H1 (cell line): ENCODE measurements at regions not wholly inside any gene's neighbourhood (a gene's known extent, or its start where the extent isn't known, plus 50 kb on each side); places are given as distances from the start of the nearest gene placed in this dataset.

ENCODE experiments used
- CTCF ChIA-PET: fragments of 300-600 bp; sonication (Branson Sonifier 250); formaldehyde crosslinking; loops from one replicate; lab custom pipeline; 2021; ENCODE audit not compliant: partially characterized antibody; lab: Charles Lee
- POLR2A ChIA-PET: fragments of 300-600 bp; sonication (Branson Sonifier 250); formaldehyde crosslinking; loops from one replicate; lab custom pipeline; 2021; ENCODE audit warnings: inconsistent platforms; ENCODE audit not compliant: partially characterized antibody; lab: Charles Lee
- DNase-seq, 2 experiments: peaks; one replicate each; pipeline versions ENCODE4 v3.0.0 to v3.0.0-alpha.2; 2010 to 2022; ENCODE audit warnings: low spot score in 2 of 2, low read depth in 1 of 2, mixed read lengths in 1 of 2
- FAIRE-seq: peaks from 2 replicates; lab custom pipeline; 2011; peaks lifted over from hg19 to GRCh38; lab: Jason Lieb, UNC
- H2AFZ ChIP-seq: 2 replicates; pipeline ENCODE4 v1.8.1; 2012; ENCODE audit warnings: low read length, inconsistent platforms
- H2AK5ac ChIP-seq: 2 replicates; pipeline ENCODE4 v1.6.1; 2013; ENCODE audit warnings: low read depth, low read length
- H2BK120ac ChIP-seq: replicated peaks from 2 replicates; pipeline ENCODE3; 2013; ENCODE audit warnings: low read depth, low read length, inconsistent platforms
- H2BK12ac ChIP-seq: 2 replicates; pipeline ENCODE4 v1.6.1; 2013; ENCODE audit warnings: low read depth, low read length
- H2BK15ac ChIP-seq: 2 replicates; pipeline ENCODE4 v1.6.1; 2013; ENCODE audit warnings: low read length
- H2BK20ac ChIP-seq: 2 replicates; pipeline ENCODE4 v1.6.1; 2013; ENCODE audit warnings: low read length
- H2BK5ac ChIP-seq: 2 replicates; pipeline ENCODE4 v1.6.1; 2013; ENCODE audit warnings: low read depth, low read length
- H3K14ac ChIP-seq: 2 replicates; pipeline ENCODE4 v1.6.1; 2013; ENCODE audit warnings: inconsistent platforms; ENCODE audit not compliant: insufficient read length
- H3K18ac ChIP-seq: 2 replicates; pipeline ENCODE4 v1.6.1; 2013; ENCODE audit warnings: low read length; ENCODE audit errors: extremely low read depth
- H3K23ac ChIP-seq: 2 replicates; pipeline ENCODE4 v1.6.1; 2013; ENCODE audit warnings: inconsistent platforms; ENCODE audit not compliant: insufficient read length
- H3K23me2 ChIP-seq: 2 replicates; pipeline ENCODE4 v1.6.1; 2013; ENCODE audit warnings: low read depth, low read length
- H3K27ac ChIP-seq: 2 replicates; pipeline ENCODE4 v1.6.1; 2011; ENCODE audit warnings: low read depth, low read length, inconsistent platforms
- H3K27me3 ChIP-seq, 4 experiments: replicated peaks in 1 of 4; 1 replicate in 1 of 4; 2 replicates in 3 of 4; pipeline versions ENCODE4 v1.6.1 to v1.8.1; 2011 to 2013; ENCODE audit warnings: low read length in 3 of 4, mild to moderate bottlenecking in 3 of 4, inconsistent platforms in 2 of 4, mixed read lengths in 2 of 4, moderate library complexity in 1 of 4; ENCODE audit not compliant: control insufficient read depth in 3 of 4, insufficient read depth in 3 of 4; ENCODE audit errors: extremely low read depth in 1 of 4
- H3K36me3 ChIP-seq, 4 experiments: 2 replicates each; pipeline versions ENCODE4 v1.6.1 to v1.8.1; 2011 to 2013; ENCODE audit warnings: mild to moderate bottlenecking in 4 of 4, low read length in 3 of 4, moderate library complexity in 2 of 4, control low read depth in 1 of 4, inconsistent platforms in 1 of 4; ENCODE audit not compliant: insufficient read depth in 4 of 4, control insufficient read depth in 2 of 4
- H3K4ac ChIP-seq: replicated peaks from 2 replicates; pipeline ENCODE3; 2013; ENCODE audit warnings: low read length, low read depth, mixed read lengths, inconsistent platforms; ENCODE audit not compliant: insufficient read length
- H3K4me1 ChIP-seq, 4 experiments: replicated peaks in 1 of 4; 1 replicate in 1 of 4; 2 replicates in 3 of 4; pipeline versions ENCODE4 v1.6.1 to v1.8.1; 2011 to 2013; ENCODE audit warnings: low read length in 3 of 4, inconsistent platforms in 2 of 4, mixed read lengths in 1 of 4; ENCODE audit not compliant: insufficient read depth in 4 of 4, control insufficient read depth in 3 of 4
- H3K4me2 ChIP-seq, 2 experiments: 2 replicates each; pipeline versions ENCODE4 v1.6.1 to v1.8.1; 2011 to 2013; ENCODE audit warnings: low read depth in 2 of 2, low read length in 2 of 2, control low read depth in 1 of 2, inconsistent platforms in 1 of 2, mild to moderate bottlenecking in 1 of 2; ENCODE audit not compliant: insufficient read depth in 1 of 2
- H3K4me3 ChIP-seq, 4 experiments: fragments of 200-600, 300-600 bp in 1 of 4; sonication (generic), shearing (Covaris generic), sonication (Bioruptor Twin) in 1 of 4; 2 replicates each; pipeline versions ENCODE4 v1.5.1 to v1.8.1; 2011 to 2016; ENCODE audit warnings: low read length in 4 of 4, low read depth in 3 of 4, control low read depth in 2 of 4, inconsistent platforms in 2 of 4, mild to moderate bottlenecking in 2 of 4, mixed read lengths in 1 of 4, moderate library complexity in 1 of 4; ENCODE audit not compliant: insufficient read depth in 2 of 4; ENCODE audit errors: extremely low read depth in 1 of 4
- H3K56ac ChIP-seq: replicated peaks from 2 replicates; pipeline ENCODE3; 2013; ENCODE audit warnings: low read depth, mild to moderate bottlenecking, mixed read lengths, low read length, inconsistent platforms; ENCODE audit not compliant: insufficient read length
- H3K79me1 ChIP-seq: 2 replicates; pipeline ENCODE4 v1.6.1; 2013; ENCODE audit warnings: low read depth, low read length, control low read depth
- H3K79me2 ChIP-seq, 2 experiments: 2 replicates each; pipeline versions ENCODE4 v1.6.1 to v1.8.1; 2012 to 2013; ENCODE audit warnings: low read length in 2 of 2, mild to moderate bottlenecking in 2 of 2, inconsistent platforms in 1 of 2; ENCODE audit not compliant: insufficient read depth in 2 of 2, control insufficient read depth in 1 of 2
- H3K9ac ChIP-seq, 4 experiments: replicated peaks in 1 of 4; 1 replicate in 1 of 4; 2 replicates in 3 of 4; pipeline versions ENCODE4 v1.6.1 to v1.8.1; 2011 to 2013; ENCODE audit warnings: low read depth in 3 of 4, low read length in 3 of 4, control low read depth in 2 of 4, mild to moderate bottlenecking in 2 of 4, moderate library complexity in 2 of 4, inconsistent platforms in 1 of 4; ENCODE audit errors: extremely low read depth in 1 of 4
- H3K9me3 ChIP-seq, 2 experiments: 2 replicates each; pipeline versions ENCODE4 v1.6.1 to v1.8.1; 2012 to 2013; ENCODE audit warnings: mild to moderate bottlenecking in 2 of 2, moderate library complexity in 2 of 2, control low read depth in 1 of 2, inconsistent platforms in 1 of 2, low read depth in 1 of 2, low read length in 1 of 2, mixed read lengths in 1 of 2; ENCODE audit not compliant: insufficient read depth in 2 of 2
- H4K20me1 ChIP-seq, 2 experiments: replicated peaks in 1 of 2; 2 replicates each; pipeline versions ENCODE3 to v1.8.1; 2011 to 2013; ENCODE audit warnings: inconsistent platforms in 2 of 2, low read length in 2 of 2, mild to moderate bottlenecking in 1 of 2; ENCODE audit not compliant: insufficient read depth in 2 of 2, control insufficient read depth in 1 of 2
- H4K5ac ChIP-seq: 2 replicates; pipeline ENCODE4 v1.6.1; 2013; ENCODE audit warnings: low read length, low read depth, mixed read lengths, inconsistent platforms; ENCODE audit not compliant: insufficient read length
- H4K8ac ChIP-seq: 2 replicates; pipeline ENCODE4 v1.8.0; 2013; ENCODE audit warnings: mild to moderate bottlenecking, moderate library complexity, low read length, inconsistent platforms; ENCODE audit not compliant: insufficient read depth; ENCODE audit errors: extremely low read depth
- H4K91ac ChIP-seq: replicated peaks from 2 replicates; pipeline ENCODE3; 2013; ENCODE audit warnings: low read length, mixed read lengths, inconsistent platforms; ENCODE audit not compliant: insufficient read length
- CBX8 ChIP-seq: fragments of 300-800, 300-1000 bp; sonication (generic); IDR thresholded peaks from 2 replicates; pipeline ENCODE4 v1.7.1; 2016; ENCODE audit warnings: low read depth, low read length, borderline replicate concordance
- CEBPB ChIP-seq: IDR thresholded peaks from 2 replicates; pipeline ENCODE4 v1.6.1; 2012; ENCODE audit warnings: low read depth, low read length
- CHD2 ChIP-seq: IDR thresholded peaks from 2 replicates; pipeline ENCODE4 v1.6.1; 2012; ENCODE audit warnings: low read length, improper control_type of control experiment
- HDAC6 ChIP-seq: IDR thresholded peaks from one replicate; pipeline ENCODE4 v1.7.1; 2012; ENCODE audit warnings: low read depth, mild to moderate bottlenecking, inconsistent platforms, low read length, moderate library complexity
- JUN ChIP-seq: IDR thresholded peaks from 2 replicates; pipeline ENCODE4 v1.6.1; 2011; ENCODE audit warnings: low read depth, mild to moderate bottlenecking, improper control_type of control experiment, low read length
- KDM4A ChIP-seq: IDR thresholded peaks from one replicate; pipeline ENCODE4 v1.7.1; 2012; ENCODE audit warnings: low read depth, mild to moderate bottlenecking, moderate library complexity, low read length, inconsistent platforms; ENCODE audit not compliant: severe bottlenecking
- KDM5A ChIP-seq: fragments of 200-600 bp; IDR thresholded peaks from 2 replicates; pipeline ENCODE4 v1.7.1; 2012; ENCODE audit warnings: mild to moderate bottlenecking, low read length, inconsistent platforms, mixed read lengths
- MAFK ChIP-seq: IDR thresholded peaks from 2 replicates; pipeline ENCODE4 v1.6.1; 2012; ENCODE audit warnings: low read depth, mild to moderate bottlenecking, improper control_type of control experiment, low read length
- NRF1 ChIP-seq: IDR thresholded peaks from 2 replicates; pipeline ENCODE4 v1.6.1; 2011; ENCODE audit warnings: mild to moderate bottlenecking, low read depth, low read length, improper control_type of control experiment
- POLR2A ChIP-seq, 2 experiments: IDR thresholded peaks; 1 replicate in 1 of 2; 2 replicates in 1 of 2; pipeline ENCODE4 v1.6.1; 2011; ENCODE audit warnings: low read depth in 2 of 2, low read length in 2 of 2, mild to moderate bottlenecking in 2 of 2; ENCODE audit errors: control extremely low read depth in 1 of 2
- RNF2 ChIP-seq: fragments of 200-900, 300-1000 bp; sonication (generic); IDR thresholded peaks from 2 replicates; pipeline ENCODE4 v1.7.1; 2016; ENCODE audit warnings: borderline replicate concordance, low read depth, mild to moderate bottlenecking, antibody characterized with exemption, low read length; ENCODE audit not compliant: poor library complexity, severe bottlenecking; ENCODE audit errors: missing control alignments
- SRF ChIP-seq: IDR thresholded peaks from 2 replicates; pipeline ENCODE4 v1.6.1; 2011; ENCODE audit warnings: mild to moderate bottlenecking, low read depth, low read length, moderate library complexity
- YY1 ChIP-seq: IDR thresholded peaks from 2 replicates; pipeline ENCODE4 v1.6.1; 2011; ENCODE audit warnings: low read depth, mild to moderate bottlenecking, low read length
- WGBS, 2 experiments: shearing (Covaris generic) in 1 of 2; methylation state at CpG; one replicate each; pipeline versions ENCODE4 v1.1.6 to v1.1.7; 2013 to 2015; ENCODE audit warnings: low lambda C conversion rate in 2 of 2, mixed read lengths in 2 of 2, inconsistent platforms in 1 of 2, low coverage in 1 of 2, missing lambda C conversion rate in 1 of 2; ENCODE audit not compliant: insufficient replicate concordance in 2 of 2, insufficient coverage in 1 of 2, insufficient read length in 1 of 2; ENCODE audit errors: extremely low coverage in 1 of 2, missing lambda C conversion rate in 1 of 2; 5-methylcytosine and 5-hydroxymethylcytosine counted together
- TF ChIP-seq, protein P1 (sequence below): IDR thresholded peaks from 2 replicates; pipeline ENCODE4 v1.6.1; 2011; ENCODE audit warnings: low read length, improper control_type of control experiment

DNA sequence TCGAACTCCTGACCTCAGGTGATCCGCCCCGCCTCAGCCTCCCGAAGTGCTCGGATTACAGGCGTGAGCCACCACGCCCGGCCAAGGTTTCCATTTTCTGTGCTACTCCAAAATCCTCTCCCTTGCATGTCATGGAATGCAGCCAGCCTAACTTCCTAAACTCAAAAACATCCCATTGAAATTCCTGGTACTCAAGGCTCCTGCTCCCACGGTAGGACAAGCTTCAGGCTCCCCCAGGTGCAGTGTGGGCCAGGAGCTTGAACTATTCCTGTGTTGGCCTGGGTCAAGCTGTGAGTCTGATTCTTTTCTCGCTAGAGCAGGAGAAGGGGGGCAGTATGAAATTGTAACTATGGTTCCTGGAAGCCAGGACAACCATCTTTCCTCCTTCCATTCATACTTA is 97.1 kb downstream of the RPL27A start:
- H3K4me2 ChIP-seq = no peak overlapping the region
- no peak overlapping the region for H2AFZ ChIP-seq
- no peak for DNase-seq
- ChIA-PET CTCF (interaction anchor here (1.3 kb wide), 1 partner anchor 316 kb away, joined by 3 read pairs; no protein-coding TSS in a partner anchor), POLR2A (interaction anchor here (1.2 to 2.0 kb wide), 2 partner anchors 97 to 131 kb away, joined by 5 to 8 read pairs; partner anchors contain the start of genes AKIP1, RPL27A and TRIM66)
- TF ChIP-seq CBX8 = no peak
- TF ChIP-seq RNF2 = no peak
- TF ChIP-seq, protein P1, sequence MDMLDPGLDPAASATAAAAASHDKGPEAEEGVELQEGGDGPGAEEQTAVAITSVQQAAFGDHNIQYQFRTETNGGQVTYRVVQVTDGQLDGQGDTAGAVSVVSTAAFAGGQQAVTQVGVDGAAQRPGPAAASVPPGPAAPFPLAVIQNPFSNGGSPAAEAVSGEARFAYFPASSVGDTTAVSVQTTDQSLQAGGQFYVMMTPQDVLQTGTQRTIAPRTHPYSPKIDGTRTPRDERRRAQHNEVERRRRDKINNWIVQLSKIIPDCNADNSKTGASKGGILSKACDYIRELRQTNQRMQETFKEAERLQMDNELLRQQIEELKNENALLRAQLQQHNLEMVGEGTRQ = no peak
- TF ChIP-seq CHD2 = no peak
- no peak for TF ChIP-seq NRF1
- TF ChIP-seq HDAC6 = no peak
- no peak for TF ChIP-seq SRF
- TF ChIP-seq KDM4A = no peak
- no peak for TF ChIP-seq MAFK
- TF ChIP-seq KDM5A = no peak
- no peak for TF ChIP-seq YY1
- TF ChIP-seq POLR2A (IDR thresholded peaks at IDR 0.05; ENCODE audit: control extremely low read depth in 1 of 2, low read depth in 2 of 2, low read length in 2 of 2) = no peak
- TF ChIP-seq JUN = no peak
- TF ChIP-seq CEBPB = no peak
- no peak overlapping the region for H2BK20ac ChIP-seq
- H3K79me1 ChIP-seq = no peaks in the 10 kb centered on the region
- no peak overlapping the region for H4K91ac ChIP-seq
- FAIRE-seq = no peak
- no peak overlapping the region for H3K4ac ChIP-seq
- H3K9me3 ChIP-seq = no peaks in the 10 kb centered on the region
- no peak overlapping the region for H3K18ac ChIP-seq
- no peaks in the 10 kb centered on the region for H4K20me1 ChIP-seq
- no peak overlapping the region for H2BK120ac ChIP-seq
- H3K14ac ChIP-seq = no peak overlapping the region
- no peaks in the 10 kb centered on the region for H3K36me3 ChIP-seq
- no peak overlapping the region; the same call in 1 of the 2 replicates for H2AK5ac ChIP-seq
- H4K5ac ChIP-seq = no peak overlapping the region
- H4K8ac ChIP-seq = no peak overlapping the region
- H3K79me2 ChIP-seq = no peaks in the 10 kb centered on the region
- no peak overlapping the region for H2BK15ac ChIP-seq
- WGBS, 2 experiments = 87% methylated on average over 10 of the region's 10 CpGs; no CpG with 5 or more reads in 1 of the 2 experiments
- no peak overlapping the region for H3K9ac ChIP-seq
- H3K56ac ChIP-seq = no peak overlapping the region
- no peaks in the 10 kb centered on the region for H3K23me2 ChIP-seq
- H3K27ac ChIP-seq = no peak overlapping the region
- H3K4me3 ChIP-seq = no peak overlapping the region
- no peaks in the 10 kb centered on the region for H3K27me3 ChIP-seq
- H2BK5ac ChIP-seq = no peak overlapping the region
- no peak overlapping the region for H2BK12ac ChIP-seq
- H3K23ac ChIP-seq = no peak overlapping the region
- no peaks in the 10 kb centered on the region for H3K4me1 ChIP-seq
